ENCODE measurements at regions not wholly inside any gene's neighbourhood (a gene's known extent, or its start where the extent isn't known, plus 50 kb on each side); places are given as distances from the start of the nearest gene placed in this dataset.

DNA sequence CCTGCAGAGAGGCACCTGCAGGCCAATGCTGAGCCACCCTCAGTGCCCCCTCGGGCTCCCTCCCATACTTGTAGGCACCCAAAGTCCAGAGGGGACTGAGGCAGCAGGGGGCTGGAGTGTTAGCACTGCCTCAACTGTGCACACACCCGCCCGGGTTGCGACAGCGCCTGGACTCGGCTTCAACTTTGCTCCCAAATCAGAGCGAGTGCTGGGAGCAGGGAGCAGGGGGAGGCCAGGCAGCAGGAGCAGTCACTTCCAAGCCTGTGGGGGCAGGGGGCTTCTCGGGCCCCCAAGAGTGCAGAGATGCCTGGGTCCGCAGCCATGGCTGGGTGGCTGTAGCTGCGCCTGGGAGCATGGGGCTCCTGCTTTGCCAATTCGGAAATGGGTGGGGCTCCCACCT is 79.5 kb downstream of the DISP1 start:
- TF ChIP-seq, protein P1, sequence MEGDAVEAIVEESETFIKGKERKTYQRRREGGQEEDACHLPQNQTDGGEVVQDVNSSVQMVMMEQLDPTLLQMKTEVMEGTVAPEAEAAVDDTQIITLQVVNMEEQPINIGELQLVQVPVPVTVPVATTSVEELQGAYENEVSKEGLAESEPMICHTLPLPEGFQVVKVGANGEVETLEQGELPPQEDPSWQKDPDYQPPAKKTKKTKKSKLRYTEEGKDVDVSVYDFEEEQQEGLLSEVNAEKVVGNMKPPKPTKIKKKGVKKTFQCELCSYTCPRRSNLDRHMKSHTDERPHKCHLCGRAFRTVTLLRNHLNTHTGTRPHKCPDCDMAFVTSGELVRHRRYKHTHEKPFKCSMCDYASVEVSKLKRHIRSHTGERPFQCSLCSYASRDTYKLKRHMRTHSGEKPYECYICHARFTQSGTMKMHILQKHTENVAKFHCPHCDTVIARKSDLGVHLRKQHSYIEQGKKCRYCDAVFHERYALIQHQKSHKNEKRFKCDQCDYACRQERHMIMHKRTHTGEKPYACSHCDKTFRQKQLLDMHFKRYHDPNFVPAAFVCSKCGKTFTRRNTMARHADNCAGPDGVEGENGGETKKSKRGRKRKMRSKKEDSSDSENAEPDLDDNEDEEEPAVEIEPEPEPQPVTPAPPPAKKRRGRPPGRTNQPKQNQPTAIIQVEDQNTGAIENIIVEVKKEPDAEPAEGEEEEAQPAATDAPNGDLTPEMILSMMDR (conservative IDR thresholded peaks at IDR 0.05; ENCODE audit: low read length) = no peak
- no peak for TF ChIP-seq EZH2phosphoT487 (IDR thresholded peaks at IDR 0.05; ENCODE audit: borderline replicate concordance)

Measured in Loucy (cell line).